ENCODE measurements at regions not wholly inside any gene's neighbourhood (a gene's known extent, or its start where the extent isn't known, plus 50 kb on each side); places are given as distances from the start of the nearest gene placed in this dataset.
A peak's percentile ranks its signal among the peaks of the same experiment; 100 is the strongest.
"Not testable (repeated sequence)": the region's sequence is repeated elsewhere in the genome, so short reads cannot be mapped to it uniquely, and the experiment has no call there.

DNA sequence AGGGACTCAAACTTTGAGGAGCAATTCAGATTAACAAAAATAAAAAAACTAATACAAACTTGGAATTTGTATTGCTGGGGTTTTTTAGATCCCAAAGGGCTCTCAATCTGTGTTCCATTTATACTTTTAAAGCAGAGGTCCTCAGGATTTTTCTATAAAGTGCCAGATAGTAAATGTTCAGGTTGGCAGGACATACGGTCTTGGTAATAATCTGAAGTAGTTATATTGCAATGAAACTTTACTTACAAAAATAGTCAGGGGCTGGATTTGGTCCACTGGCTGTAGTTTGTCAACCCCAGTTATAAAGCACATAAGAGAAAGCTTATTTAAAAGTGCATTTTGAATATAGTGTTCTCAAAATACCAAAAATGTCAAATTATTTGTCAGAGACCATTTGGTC lies 164.1 kb upstream of the CTSO start:
- peak in 1 of 2 donors; percentile 31 for DNase-seq (ENCODE audit: low read depth in 2 of 2)
- H3K4me3 ChIP-seq (replicated peaks in 1 of 2; ENCODE audit: low read depth in 2 of 2, low read length in 2 of 2) = no peak overlapping the region
- TF ChIP-seq, protein P1, sequence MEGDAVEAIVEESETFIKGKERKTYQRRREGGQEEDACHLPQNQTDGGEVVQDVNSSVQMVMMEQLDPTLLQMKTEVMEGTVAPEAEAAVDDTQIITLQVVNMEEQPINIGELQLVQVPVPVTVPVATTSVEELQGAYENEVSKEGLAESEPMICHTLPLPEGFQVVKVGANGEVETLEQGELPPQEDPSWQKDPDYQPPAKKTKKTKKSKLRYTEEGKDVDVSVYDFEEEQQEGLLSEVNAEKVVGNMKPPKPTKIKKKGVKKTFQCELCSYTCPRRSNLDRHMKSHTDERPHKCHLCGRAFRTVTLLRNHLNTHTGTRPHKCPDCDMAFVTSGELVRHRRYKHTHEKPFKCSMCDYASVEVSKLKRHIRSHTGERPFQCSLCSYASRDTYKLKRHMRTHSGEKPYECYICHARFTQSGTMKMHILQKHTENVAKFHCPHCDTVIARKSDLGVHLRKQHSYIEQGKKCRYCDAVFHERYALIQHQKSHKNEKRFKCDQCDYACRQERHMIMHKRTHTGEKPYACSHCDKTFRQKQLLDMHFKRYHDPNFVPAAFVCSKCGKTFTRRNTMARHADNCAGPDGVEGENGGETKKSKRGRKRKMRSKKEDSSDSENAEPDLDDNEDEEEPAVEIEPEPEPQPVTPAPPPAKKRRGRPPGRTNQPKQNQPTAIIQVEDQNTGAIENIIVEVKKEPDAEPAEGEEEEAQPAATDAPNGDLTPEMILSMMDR (IDR thresholded peaks at IDR 0.05; ENCODE audit: low read depth, low read length) = no peak

DNA sequence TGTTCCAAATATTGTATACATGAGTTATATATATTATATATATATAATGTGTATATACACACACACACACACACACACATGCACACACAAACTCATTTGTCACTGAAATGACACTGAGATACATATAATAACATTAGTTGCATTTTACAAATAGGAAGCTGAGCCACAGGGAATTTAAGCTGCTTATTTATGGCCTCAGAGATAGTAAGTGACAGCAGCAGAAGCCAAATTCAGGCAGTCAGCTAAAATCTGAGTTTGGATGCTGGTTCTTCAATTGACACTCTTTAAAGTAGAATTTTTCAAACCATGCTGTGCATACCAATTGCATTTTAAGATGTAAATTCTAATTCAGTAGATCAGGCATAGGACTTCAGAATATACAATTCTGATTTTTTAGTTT lies 163.3 kb upstream of the CTSO start:
- TF ChIP-seq, protein P1 (IDR thresholded peaks at IDR 0.05; ENCODE audit: low read depth, low read length) = no peak
- no peak for DNase-seq (ENCODE audit: low read depth in 2 of 2)
- H3K4me3 ChIP-seq (replicated peaks in 1 of 2; ENCODE audit: low read depth in 2 of 2, low read length in 2 of 2) = no peak overlapping the region

DNA sequence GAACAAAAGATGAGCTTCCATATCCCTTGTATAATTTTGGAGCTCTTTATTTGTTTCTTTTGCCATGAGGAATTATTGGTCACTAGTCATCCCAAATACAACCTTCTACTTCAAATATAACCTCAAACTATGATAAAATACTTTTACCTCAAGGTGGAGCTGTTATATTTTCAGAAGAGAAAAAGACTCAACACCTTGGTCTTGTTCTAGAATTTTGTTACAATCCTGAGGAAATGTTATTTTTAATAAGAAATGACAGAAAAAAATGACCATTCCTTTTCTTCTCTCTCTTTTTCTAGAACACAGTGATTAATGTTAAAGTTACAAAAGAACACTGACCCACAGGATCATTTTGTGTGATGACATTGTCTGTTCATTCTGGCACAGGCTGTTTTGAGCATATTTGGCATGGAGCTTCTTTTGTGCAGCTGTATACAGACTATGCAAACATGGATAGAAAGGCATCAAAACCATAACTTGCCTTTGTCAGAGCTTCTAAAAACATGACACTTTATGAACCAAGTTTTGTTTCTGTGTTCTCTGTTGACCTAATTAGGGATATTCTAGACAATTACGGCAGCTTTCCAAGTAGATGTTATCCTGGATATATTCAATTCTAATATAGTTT lies 159.6 kb upstream of the CTSO start:
- DNase-seq (ENCODE audit: low read depth in 2 of 2) = peak in 1 of 2 donors; percentile 25
- TF ChIP-seq, protein P1 (IDR thresholded peaks at IDR 0.05; ENCODE audit: low read depth, low read length) = no peak
- H3K4me3 ChIP-seq (replicated peaks in 1 of 2; ENCODE audit: low read depth in 2 of 2, low read length in 2 of 2) = no peak overlapping the region

DNA sequence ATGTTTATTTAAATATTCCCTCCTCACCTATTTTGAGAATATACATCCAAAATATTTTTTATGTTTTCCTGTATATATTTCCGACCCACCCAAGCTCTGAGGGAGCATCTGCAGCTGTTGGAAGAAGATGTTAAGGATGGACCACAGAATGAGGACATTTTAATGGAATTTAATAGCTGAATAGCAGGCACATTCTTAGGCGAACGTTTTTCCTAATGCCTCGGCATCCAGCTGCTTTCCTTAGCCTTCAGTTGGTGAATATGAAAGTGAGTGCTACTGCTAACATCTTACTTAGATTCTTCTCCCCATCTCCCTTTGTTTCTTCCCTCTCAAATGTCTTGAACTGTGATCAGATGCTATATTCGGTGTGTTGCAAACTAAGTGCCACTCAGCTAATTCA lies 158.0 kb upstream of the CTSO start:
- TF ChIP-seq, protein P1 (IDR thresholded peaks at IDR 0.05; ENCODE audit: low read depth, low read length) = no peak
- DNase-seq (ENCODE audit: low read depth in 2 of 2) = peak in 1 of 2 donors; percentile 18
- H3K4me3 ChIP-seq (replicated peaks in 1 of 2; ENCODE audit: low read depth in 2 of 2, low read length in 2 of 2) = no peak overlapping the region

DNA sequence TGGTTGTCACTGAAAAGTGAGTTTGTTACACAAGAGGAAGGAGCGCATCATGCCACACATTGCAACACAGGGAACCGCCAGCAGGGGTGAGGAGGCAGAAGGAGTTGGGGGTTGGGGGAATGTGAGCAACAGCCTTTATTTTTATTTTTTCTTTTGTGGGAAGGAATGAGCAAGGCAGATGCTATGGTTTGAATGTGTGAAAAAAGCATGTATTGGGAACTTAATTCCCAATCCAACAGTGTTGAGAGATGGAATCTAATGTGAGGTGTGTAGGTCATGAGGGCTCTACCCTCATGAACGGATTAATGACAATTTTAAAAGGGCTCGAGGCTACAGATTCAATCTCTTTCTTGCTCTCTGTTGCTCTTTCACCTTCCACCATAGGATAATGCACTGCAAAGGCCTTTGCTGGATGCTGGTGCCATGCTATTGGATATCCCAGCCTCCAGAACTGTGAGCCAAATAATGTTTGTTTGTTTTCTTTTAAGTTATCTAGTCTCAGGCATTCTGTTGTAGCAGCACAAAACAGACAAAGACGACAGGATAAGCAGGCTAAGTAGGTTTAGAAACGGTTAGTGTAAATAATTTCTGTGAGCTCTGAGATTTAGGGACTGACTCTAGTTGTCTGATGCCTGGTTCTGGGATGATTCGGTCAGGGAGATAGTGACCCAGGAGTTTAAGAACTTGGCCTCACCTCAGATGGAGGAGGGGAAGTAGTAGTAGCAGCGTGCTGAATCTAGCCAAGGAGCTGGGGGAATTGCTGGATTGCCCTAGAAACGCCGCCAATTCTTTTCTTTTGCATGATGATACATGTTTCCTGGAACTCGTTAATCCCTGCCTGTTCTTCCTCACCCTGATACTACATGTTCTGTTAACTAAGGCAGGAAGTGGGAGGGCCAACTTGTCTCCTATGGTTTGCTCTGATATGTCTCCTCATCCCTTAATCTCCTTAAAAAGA lies 156.6 kb upstream of the CTSO start:
- TF ChIP-seq, protein P1 (IDR thresholded peaks at IDR 0.05; ENCODE audit: low read depth, low read length) = peak; percentile 58
- no peak overlapping the region for H3K4me3 ChIP-seq (replicated peaks in 1 of 2; ENCODE audit: low read depth in 2 of 2, low read length in 2 of 2)
- DNase-seq (ENCODE audit: low read depth in 2 of 2) = peak; percentile 69 to 84

DNA sequence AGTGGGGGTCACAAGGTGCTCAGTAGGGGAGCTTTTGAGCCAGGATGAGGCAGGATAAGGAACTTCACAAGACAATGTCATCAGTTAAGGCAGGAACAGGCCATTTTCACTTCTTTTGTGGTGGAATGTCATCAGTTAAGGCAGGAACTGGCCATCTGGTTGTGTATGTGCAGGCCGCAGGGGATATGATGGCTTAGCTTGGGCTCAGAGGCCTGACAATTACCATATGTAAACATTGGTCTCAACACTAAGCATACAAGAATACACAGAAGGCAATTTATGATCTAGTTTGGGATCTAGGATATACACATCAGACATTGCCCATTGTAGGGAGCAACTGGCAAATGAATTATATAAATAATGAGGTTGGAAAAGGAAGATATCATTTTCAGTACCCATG lies 155.4 kb upstream of the CTSO start:
- not testable (repeated sequence) for DNase-seq (ENCODE audit: low read depth in 2 of 2); H3K4me3 ChIP-seq (replicated peaks in 1 of 2; ENCODE audit: low read depth in 2 of 2, low read length in 2 of 2)

DNA sequence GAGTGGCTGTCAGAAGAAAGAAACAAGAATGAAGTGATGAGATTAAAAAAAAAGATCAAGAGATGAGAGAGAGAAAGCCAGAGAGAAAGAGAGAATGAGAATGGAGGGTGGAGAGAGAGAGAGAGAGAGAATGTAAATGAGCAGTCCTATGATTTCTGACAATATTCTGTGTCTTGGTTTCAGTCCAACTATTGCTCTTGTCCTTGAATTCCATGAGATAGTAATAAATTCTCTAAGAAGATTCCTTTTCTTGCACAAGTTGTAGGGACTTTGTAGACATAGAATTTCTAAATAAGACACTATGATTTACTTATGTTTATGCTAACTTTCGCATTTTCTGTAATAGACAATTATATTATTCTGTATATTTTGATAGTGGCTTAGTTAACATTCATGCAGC lies 149.6 kb upstream of the CTSO start:
- no peak overlapping the region for H3K4me3 ChIP-seq (replicated peaks in 1 of 2; ENCODE audit: low read depth in 2 of 2, low read length in 2 of 2)
- TF ChIP-seq, protein P1 (IDR thresholded peaks at IDR 0.05; ENCODE audit: low read depth, low read length) = no peak
- DNase-seq (ENCODE audit: low read depth in 2 of 2) = peak in 1 of 2 donors; percentile 13
